Smooth muscle cell (in vitro differentiated cells): ENCODE measurements at regions not wholly inside any gene's neighbourhood (a gene's known extent, or its start where the extent isn't known, plus 50 kb on each side); places are given as distances from the start of the nearest gene placed in this dataset.

ENCODE experiments used
- DNase-seq: peaks from one replicate; lab custom pipeline; 2025; ENCODE audit not compliant: unreplicated experiment; lab: John Stamatoyannopoulos, UW
- H2AFZ ChIP-seq: fragments of 200-600 bp; sonication (generic); 2 replicates; pipeline ENCODE4 v1.6.0; 2016; ENCODE audit warnings: antibody characterized with exemption, low read depth, mild to moderate bottlenecking
- H3F3A ChIP-seq: fragments of 200-600 bp; sonication (generic); 2 replicates; pipeline ENCODE4 v1.6.0; 2017; ENCODE audit warnings: antibody characterized with exemption, low read depth
- H3K27ac ChIP-seq: fragments of 200-600 bp; sonication (generic); 2 replicates; pipeline ENCODE4 v1.5.1; 2016; ENCODE audit warnings: low read depth, mild to moderate bottlenecking
- H3K27me3 ChIP-seq: fragments of 200-600 bp; sonication (generic); 2 replicates; pipeline ENCODE4 v1.6.1; 2016; ENCODE audit warnings: low read depth, mild to moderate bottlenecking
- H3K36me3 ChIP-seq: fragments of 200-600 bp; sonication (generic); 2 replicates; pipeline ENCODE4 v1.5.1; 2016; ENCODE audit warnings: low read depth
- H3K4me1 ChIP-seq: fragments of 200-600 bp; sonication (generic); 2 replicates; pipeline ENCODE4 v1.5.1; 2016; ENCODE audit warnings: low read depth
- H3K4me2 ChIP-seq: fragments of 200-600 bp; sonication (generic); 2 replicates; pipeline ENCODE4 v1.6.0; 2016; ENCODE audit warnings: mild to moderate bottlenecking
- H3K4me3 ChIP-seq: fragments of 200-600 bp; sonication (generic); 2 replicates; pipeline ENCODE4 v1.5.1; 2016; ENCODE audit warnings: mild to moderate bottlenecking
- H3K79me2 ChIP-seq: fragments of 200-600 bp; sonication (generic); 2 replicates; pipeline ENCODE4 v1.6.0; 2016; ENCODE audit warnings: low read depth, mild to moderate bottlenecking
- H3K9ac ChIP-seq: fragments of 200-600 bp; sonication (generic); 2 replicates; pipeline ENCODE4 v1.6.0; 2016; ENCODE audit warnings: low read depth
- H3K9me3 ChIP-seq: fragments of 200-600 bp; sonication (generic); replicated peaks from 2 replicates; pipeline ENCODE4 v1.5.1; 2016; ENCODE audit warnings: low read depth
- H4K20me1 ChIP-seq: fragments of 200-600 bp; sonication (generic); 2 replicates; pipeline ENCODE4 v1.6.0; 2016; ENCODE audit warnings: low read depth
- WGBS: methylation state at CpG from one replicate; pipeline ENCODE4 v1.1.7; 2016; ENCODE audit warnings: low lambda C conversion rate; 5-methylcytosine and 5-hydroxymethylcytosine counted together
- TF ChIP-seq, protein P1 (sequence below): fragments of 200-600 bp; sonication (generic); IDR thresholded peaks from 2 replicates; pipeline ENCODE4 v1.5.1; 2017; ENCODE audit warnings: borderline replicate concordance, mild to moderate bottlenecking, antibody characterized with exemption; ENCODE audit not compliant: insufficient read depth, poor library complexity, severe bottlenecking

- no peak for DNase-seq
- H3K9me3 ChIP-seq = no peaks in the 10 kb centered on the region
- H3K9ac ChIP-seq = no peak overlapping the region
- H3K79me2 ChIP-seq = no peaks in the 10 kb centered on the region
- no peak overlapping the region for H3K4me2 ChIP-seq
- no peak overlapping the region for H3K27ac ChIP-seq
- H3K4me1 ChIP-seq = no peaks in the 10 kb centered on the region
- H3F3A ChIP-seq = no peaks in the 10 kb centered on the region
- no peak overlapping the region for H3K4me3 ChIP-seq
- H3K36me3 ChIP-seq = no peaks in the 10 kb centered on the region
- no peaks in the 10 kb centered on the region for H4K20me1 ChIP-seq
- TF ChIP-seq, protein P1, sequence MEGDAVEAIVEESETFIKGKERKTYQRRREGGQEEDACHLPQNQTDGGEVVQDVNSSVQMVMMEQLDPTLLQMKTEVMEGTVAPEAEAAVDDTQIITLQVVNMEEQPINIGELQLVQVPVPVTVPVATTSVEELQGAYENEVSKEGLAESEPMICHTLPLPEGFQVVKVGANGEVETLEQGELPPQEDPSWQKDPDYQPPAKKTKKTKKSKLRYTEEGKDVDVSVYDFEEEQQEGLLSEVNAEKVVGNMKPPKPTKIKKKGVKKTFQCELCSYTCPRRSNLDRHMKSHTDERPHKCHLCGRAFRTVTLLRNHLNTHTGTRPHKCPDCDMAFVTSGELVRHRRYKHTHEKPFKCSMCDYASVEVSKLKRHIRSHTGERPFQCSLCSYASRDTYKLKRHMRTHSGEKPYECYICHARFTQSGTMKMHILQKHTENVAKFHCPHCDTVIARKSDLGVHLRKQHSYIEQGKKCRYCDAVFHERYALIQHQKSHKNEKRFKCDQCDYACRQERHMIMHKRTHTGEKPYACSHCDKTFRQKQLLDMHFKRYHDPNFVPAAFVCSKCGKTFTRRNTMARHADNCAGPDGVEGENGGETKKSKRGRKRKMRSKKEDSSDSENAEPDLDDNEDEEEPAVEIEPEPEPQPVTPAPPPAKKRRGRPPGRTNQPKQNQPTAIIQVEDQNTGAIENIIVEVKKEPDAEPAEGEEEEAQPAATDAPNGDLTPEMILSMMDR = no peak
- H3K27me3 ChIP-seq = no peaks in the 10 kb centered on the region
- H2AFZ ChIP-seq = no peak overlapping the region
- WGBS = 51% methylated on average over 2 of the region's 2 CpGs
These were observed 189.8 kb upstream of the OLFM3 start for GRCh38 chr1:102186536-102186935.

GRCh38 chr1:102185260-102185659, 188.5 kb upstream of the OLFM3 start:
- H2AFZ ChIP-seq = no peak overlapping the region
- H3K4me2 ChIP-seq = no peak overlapping the region
- no peaks in the 10 kb centered on the region for H3K79me2 ChIP-seq
- no peaks in the 10 kb centered on the region for H4K20me1 ChIP-seq
- no peaks in the 10 kb centered on the region for H3F3A ChIP-seq
- no peaks in the 10 kb centered on the region for H3K36me3 ChIP-seq
- no peaks in the 10 kb centered on the region for H3K9me3 ChIP-seq
- no CpG with 5 or more reads among the region's 1 CpG for WGBS
- H3K27ac ChIP-seq = peak overlapping the region; percentile 17
- H3K9ac ChIP-seq = no peak overlapping the region
- H3K4me3 ChIP-seq = no peak overlapping the region
- TF ChIP-seq, protein P1 = no peak
- no peak for DNase-seq
- H3K27me3 ChIP-seq = no peaks in the 10 kb centered on the region
- H3K4me1 ChIP-seq = no peaks in the 10 kb centered on the region

DNA sequence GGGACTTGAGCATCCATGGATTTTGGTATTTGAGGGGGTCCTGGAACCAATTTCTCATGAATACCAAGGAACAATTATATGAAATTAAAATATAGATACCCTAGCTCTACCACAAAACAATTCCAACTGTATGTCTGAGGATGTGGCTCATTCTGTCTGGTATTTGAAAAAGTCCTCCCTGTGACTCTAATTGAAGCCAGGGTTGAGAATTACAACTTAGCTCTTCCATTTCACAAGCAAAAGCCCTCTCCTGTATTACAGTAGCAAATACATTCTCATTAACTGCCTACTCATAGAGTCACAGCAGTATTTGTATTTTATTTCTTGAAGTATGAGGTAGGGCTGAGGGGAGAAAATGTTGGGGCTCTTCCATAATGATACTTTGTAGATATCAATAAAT, 187.8 kb upstream of the OLFM3 start:
- Histone ChIP-seq H3K4me2 (no peak overlapping the region), H3K4me1 (no peaks in the 10 kb centered on the region), H3K4me3 (no peak overlapping the region), H4K20me1 (no peaks in the 10 kb centered on the region), H3K9ac (no peak overlapping the region), H3K27ac (peak overlapping the region; percentile 18), H3K79me2 (no peaks in the 10 kb centered on the region), H3F3A (no peaks in the 10 kb centered on the region), H2AFZ (peak overlapping the region; percentile 14), H3K36me3 (no peaks in the 10 kb centered on the region), H3K27me3 (no peaks in the 10 kb centered on the region), H3K9me3 (no peaks in the 10 kb centered on the region)
- no peak for DNase-seq
- TF ChIP-seq, protein P1 = no peak

DNA sequence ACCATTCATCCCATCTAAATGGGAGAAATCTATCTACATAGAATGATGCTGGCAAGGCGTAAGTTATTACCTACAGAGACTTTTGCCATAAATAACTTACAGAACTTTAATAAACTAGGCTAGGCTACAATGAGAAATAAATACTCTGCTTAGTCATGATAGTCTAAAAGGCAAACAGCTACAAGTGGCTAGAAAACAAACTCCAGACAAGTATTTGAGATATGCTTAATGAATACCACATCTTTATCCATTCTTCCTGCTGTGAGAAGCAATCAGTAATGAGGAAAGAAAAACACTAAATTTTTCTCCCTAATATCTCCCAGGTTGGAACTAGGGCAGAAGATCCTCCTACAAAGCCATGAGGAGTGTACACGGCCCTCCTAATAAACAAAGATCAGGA, 187.0 kb upstream of the OLFM3 start:
- no peaks in the 10 kb centered on the region for H4K20me1 ChIP-seq
- H3K36me3 ChIP-seq = no peaks in the 10 kb centered on the region
- H3K4me1 ChIP-seq = no peaks in the 10 kb centered on the region
- H3K27ac ChIP-seq = peak overlapping the region; percentile 18
- H3K79me2 ChIP-seq = no peaks in the 10 kb centered on the region
- TF ChIP-seq, protein P1 = no peak
- H3F3A ChIP-seq = no peaks in the 10 kb centered on the region
- 80% methylated on average over 2 of the region's 2 CpGs for WGBS
- no peak overlapping the region for H3K9ac ChIP-seq
- H3K9me3 ChIP-seq = no peaks in the 10 kb centered on the region
- no peak for DNase-seq
- no peaks in the 10 kb centered on the region for H3K27me3 ChIP-seq
- H3K4me3 ChIP-seq = no peak overlapping the region
- H3K4me2 ChIP-seq = peak overlapping the region; percentile 48
- H2AFZ ChIP-seq = no peak overlapping the region
